Upper lobe of left lung (tissue), 6 donors: ENCODE measurements at regions not wholly inside any gene's neighbourhood (a gene's known extent, or its start where the extent isn't known, plus 50 kb on each side); places are given as distances from the start of the nearest gene placed in this dataset.
A peak's percentile ranks its signal among the peaks of the same experiment; 100 is the strongest.

Source experiments
- ATAC-seq, 2 donors: fragments of 200-7000 bp; cut with Tn5 transposase; one replicate each; pipeline ENCODE4 v1.9.1; 2022; ENCODE audit warnings: mild to moderate bottlenecking in 2 of 2, moderate library complexity in 2 of 2; ENCODE audit not compliant: low FRiP score in 2 of 2
- DNase-seq, 2 donors: peaks; one replicate each; pipeline ENCODE4 v3.0.0-alpha.2; 2019 to 2020
- H3K27ac ChIP-seq, 4 donors: fragments of 200-600 bp; sonication (generic); one replicate each; pipeline ENCODE4 v1.5.1; 2016 to 2019
- H3K27me3 ChIP-seq, 4 donors: fragments of 200-600 bp; sonication (generic); one replicate each; pipeline ENCODE4 v1.5.1; 2017 to 2019
- H3K36me3 ChIP-seq, 4 donors: fragments of 200-600 bp; sonication (generic); one replicate each; pipeline ENCODE4 v1.5.1; 2016 to 2019
- H3K4me1 ChIP-seq, 4 donors: fragments of 200-600 bp; sonication (generic); one replicate each; pipeline ENCODE4 v1.5.1; 2018 to 2019
- H3K4me3 ChIP-seq, 4 donors: fragments of 200-600 bp; sonication (generic); one replicate each; pipeline ENCODE4 v1.5.1; 2017 to 2019; ENCODE audit warnings: mild to moderate bottlenecking in 2 of 4, moderate library complexity in 1 of 4
- H3K9me3 ChIP-seq, 4 donors: fragments of 200-600 bp; sonication (generic); one replicate each; pipeline ENCODE4 v1.5.1; 2018 to 2019
- EP300 ChIP-seq, 4 donors: sonication (generic); formaldehyde crosslinking; IDR thresholded peaks; one replicate each; pipeline ENCODE4 v1.5.1; 2017; ENCODE audit warnings: antibody characterized with exemption in 4 of 4, control low read depth in 2 of 4
- POLR2A ChIP-seq, 4 donors: fragments of 450-650 bp; IDR thresholded peaks; one replicate each; pipeline ENCODE4 v1.5.1; 2016 to 2017; ENCODE audit warnings: antibody characterized with exemption in 4 of 4, mild to moderate bottlenecking in 2 of 4
- POLR2AphosphoS5 ChIP-seq, 2 donors: sonication (generic); formaldehyde crosslinking; IDR thresholded peaks; one replicate each; pipeline ENCODE4 v1.5.1; 2017; ENCODE audit warnings: antibody characterized with exemption in 2 of 2
- WGBS, 2 donors: methylation state at CpG; one replicate each; pipeline ENCODE4 v1.1.5; 2017 to 2018; 5-methylcytosine and 5-hydroxymethylcytosine counted together
- TF ChIP-seq, protein P1 (sequence below), 6 experiments: fragments of 450-650 bp in 4 of 6; fragments of 200-600 bp in 2 of 6; sonication (generic) in 2 of 6; IDR thresholded peaks; one replicate each; pipeline ENCODE4 v1.5.1; 2016 to 2019; ENCODE audit warnings: antibody characterized with exemption in 6 of 6
- donor health status: DM: no; HTN: no; CAD: no; lungs with moderate emphysema.
- donor health status: DM: no; HTN: yes; CAD: no; lungs with severe emphysema.

DNA sequence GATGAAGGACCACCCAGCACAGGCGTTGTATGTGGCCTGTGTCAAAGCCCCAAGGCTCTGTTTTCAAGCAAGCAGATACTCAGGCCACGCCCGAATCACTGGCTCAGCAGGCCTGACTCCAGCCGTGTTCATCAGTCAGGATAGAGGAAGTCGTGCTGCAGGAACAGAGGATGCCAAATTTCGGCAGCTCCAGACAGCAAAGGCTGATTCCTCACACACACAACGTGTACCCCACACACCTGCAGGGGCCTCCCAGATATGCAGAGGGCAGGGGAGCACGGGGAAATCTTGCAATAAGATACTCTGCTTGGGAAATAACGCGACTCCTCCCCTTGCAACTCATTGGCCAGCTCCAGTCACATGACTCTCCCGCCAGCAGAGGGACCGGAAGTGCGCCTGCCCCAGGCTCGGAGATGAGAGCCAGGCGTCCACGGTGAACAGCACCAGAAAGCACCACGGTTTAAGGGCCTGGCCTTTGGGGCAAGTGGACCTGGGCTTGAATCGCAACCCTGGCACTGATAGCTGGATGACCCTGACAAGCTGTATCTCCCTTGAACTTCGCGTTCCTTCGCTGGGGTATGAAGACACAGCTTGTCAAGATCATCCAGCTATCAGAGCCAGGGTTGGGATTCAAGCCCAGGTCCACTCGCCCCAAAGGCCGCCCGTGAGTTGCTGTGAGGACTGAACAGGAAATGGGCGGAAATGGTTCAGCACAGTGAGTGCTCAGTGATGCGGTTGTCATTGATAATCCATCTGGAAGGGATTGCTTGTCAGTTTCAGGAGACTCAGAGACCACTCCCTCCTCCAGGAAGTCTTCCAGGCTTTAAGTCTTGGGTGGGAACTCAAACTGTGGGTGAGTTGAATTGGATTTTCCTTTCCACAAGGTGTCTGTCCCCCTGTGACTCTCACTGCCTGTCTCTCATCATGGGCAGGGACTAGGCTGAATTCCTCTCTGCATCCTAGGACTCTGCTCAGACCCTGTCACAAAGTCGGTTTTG is 88.5 kb downstream of the MYEOV start:
- Histone ChIP-seq H3K4me3 (no peak overlapping the region), H3K9me3 (no peaks in the 10 kb centered on the region), H3K27me3 (no peaks in the 10 kb centered on the region), H3K27ac (no peak overlapping the region), H3K36me3 (no peaks in the 10 kb centered on the region), H3K4me1 (peaks cover 0 to 4% (median 1%) of the 10 kb centered on the region in 4 donors)
- whole genome bisulfite sequencing, 2 donors: 77 to 82% methylated on average over 25 to 27 of the region's 27 CpGs
- ATAC-seq (peak in 1 of 2 donors; percentile 73), DNase-seq (no peak)
- TF ChIP-seq POLR2AphosphoS5 (IDR thresholded peaks at IDR 0.05) (no peak), POLR2A (IDR thresholded peaks at IDR 0.05) (no peak), EP300 (IDR thresholded peaks at IDR 0.05) (no peak)
- TF ChIP-seq, protein P1, sequence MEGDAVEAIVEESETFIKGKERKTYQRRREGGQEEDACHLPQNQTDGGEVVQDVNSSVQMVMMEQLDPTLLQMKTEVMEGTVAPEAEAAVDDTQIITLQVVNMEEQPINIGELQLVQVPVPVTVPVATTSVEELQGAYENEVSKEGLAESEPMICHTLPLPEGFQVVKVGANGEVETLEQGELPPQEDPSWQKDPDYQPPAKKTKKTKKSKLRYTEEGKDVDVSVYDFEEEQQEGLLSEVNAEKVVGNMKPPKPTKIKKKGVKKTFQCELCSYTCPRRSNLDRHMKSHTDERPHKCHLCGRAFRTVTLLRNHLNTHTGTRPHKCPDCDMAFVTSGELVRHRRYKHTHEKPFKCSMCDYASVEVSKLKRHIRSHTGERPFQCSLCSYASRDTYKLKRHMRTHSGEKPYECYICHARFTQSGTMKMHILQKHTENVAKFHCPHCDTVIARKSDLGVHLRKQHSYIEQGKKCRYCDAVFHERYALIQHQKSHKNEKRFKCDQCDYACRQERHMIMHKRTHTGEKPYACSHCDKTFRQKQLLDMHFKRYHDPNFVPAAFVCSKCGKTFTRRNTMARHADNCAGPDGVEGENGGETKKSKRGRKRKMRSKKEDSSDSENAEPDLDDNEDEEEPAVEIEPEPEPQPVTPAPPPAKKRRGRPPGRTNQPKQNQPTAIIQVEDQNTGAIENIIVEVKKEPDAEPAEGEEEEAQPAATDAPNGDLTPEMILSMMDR (IDR thresholded peaks at IDR 0.05): no peak

DNA sequence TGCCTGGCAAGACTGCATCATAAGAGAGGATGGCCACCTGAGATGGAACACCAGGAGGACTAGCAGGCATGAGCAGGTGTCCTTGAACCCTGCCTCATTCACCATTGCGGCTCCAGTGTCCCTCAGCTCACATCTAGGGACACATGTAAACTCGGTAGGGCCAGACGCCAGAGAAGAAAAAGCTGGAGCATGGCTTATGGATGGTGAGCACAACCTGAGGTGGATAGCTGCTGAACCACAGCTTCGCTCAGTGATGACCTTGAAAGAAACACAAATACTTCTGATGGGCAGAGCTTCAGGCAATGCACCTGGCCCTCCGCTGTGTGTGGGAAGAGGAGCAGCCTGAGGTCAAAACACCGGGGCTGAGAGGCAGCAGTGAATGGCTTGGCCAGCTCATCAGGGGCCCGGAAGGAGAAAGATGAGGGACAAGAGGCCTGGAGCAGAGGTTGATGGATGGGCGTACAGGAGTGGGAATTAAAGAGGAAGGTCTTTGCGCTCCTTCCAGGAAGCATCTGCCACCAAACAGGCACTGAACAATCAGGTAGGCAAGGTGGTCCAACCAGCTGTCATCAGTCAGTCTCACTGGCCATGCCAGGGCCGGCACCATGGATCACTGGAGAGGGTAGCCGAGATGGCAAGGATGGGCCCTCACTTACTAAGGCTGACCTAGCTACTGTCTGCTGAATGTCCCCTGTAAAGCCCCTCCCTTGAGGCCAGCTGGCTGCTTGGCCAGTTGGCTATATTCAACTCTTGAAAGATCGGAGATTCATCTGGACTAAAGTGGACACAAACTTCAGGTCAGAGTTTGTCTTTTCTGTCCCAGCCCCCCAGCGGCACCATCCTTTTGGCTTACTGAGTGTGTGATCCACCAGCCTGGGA is 89.7 kb downstream of the MYEOV start:
- DNase-seq (no peak), ATAC-seq (no peak)
- WGBS, 2 donors: 94 to 95% methylated on average over 13 of the region's 13 CpGs

DNA sequence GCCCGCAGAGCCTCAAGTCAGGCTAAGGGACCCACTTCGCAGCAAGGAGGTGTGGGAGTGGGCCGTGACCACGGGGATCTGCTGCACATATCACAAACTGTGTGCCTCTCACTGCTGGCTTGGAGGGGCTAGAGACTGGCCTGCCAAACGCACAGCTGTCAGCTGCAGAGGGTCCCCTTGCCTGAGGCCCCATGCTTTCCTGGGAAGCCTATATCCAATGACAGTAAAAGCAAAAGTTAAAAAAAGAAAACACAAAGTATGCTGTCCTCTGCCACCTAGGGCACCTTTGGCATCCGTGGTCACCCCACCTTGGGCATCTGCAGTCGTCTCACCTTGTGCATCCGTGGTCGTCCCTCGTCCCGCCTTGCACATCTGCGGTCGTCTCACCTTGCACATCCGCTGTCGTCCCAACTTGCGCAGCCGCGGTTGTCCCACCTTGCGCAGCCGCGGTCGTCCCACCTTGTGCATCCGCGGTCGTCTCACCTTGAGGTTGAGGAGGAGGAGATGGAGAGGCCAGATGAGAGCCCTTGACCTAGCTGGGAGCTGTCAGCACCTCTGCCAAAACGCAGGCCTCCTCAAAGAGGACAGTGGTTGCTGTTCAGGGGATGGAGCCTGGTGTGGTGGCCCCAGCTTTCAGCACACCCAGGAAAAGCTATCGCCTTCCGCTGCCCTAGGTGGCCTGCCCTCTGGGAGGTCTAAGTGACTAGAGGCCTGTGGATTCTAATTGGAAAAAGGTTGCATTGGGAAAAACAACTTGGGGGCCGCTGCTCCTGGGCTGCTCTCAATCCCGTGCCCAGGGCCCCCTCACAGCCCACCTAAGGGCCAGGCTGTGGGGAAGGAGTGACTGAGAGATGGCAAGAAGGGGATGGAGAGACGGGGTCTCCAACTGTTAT is 90.5 kb downstream of the MYEOV start:
- Histone ChIP-seq H3K4me3 (no peak overlapping the region), H3K27ac (no peak overlapping the region), H3K4me1 (peaks cover 0 to 4% (median 1%) of the 10 kb centered on the region in 4 donors), H3K36me3 (no peaks in the 10 kb centered on the region), H3K9me3 (peaks cover 0 to 14% (median 8%) of the 10 kb centered on the region in 4 donors), H3K27me3 (no peaks in the 10 kb centered on the region)
- ATAC-seq (no peak), DNase-seq (no peak)
- TF ChIP-seq, protein P1 (IDR thresholded peaks at IDR 0.05): no peak
- TF ChIP-seq POLR2AphosphoS5 (IDR thresholded peaks at IDR 0.05) (no peak), POLR2A (IDR thresholded peaks at IDR 0.05) (no peak), EP300 (IDR thresholded peaks at IDR 0.05) (no peak)
- WGBS, 2 donors: 89 to 92% methylated on average over 25 to 31 of the region's 31 CpGs

More for the DNA sequence above, 89.7 kb downstream of the MYEOV start:
- H3K27me3 ChIP-seq: no peaks in the 10 kb centered on the region
- H3K9me3 ChIP-seq: peaks cover 0 to 11% (median 4%) of the 10 kb centered on the region in 4 donors
- no peaks in the 10 kb centered on the region for H3K36me3 ChIP-seq
- no peak overlapping the region for H3K4me3 ChIP-seq
- peaks cover 0 to 4% (median 1%) of the 10 kb centered on the region in 4 donors for H3K4me1 ChIP-seq
- H3K27ac ChIP-seq: no peak overlapping the region
- TF ChIP-seq POLR2A (IDR thresholded peaks at IDR 0.05) (no peak), POLR2AphosphoS5 (IDR thresholded peaks at IDR 0.05) (no peak), EP300 (IDR thresholded peaks at IDR 0.05) (no peak)
- TF ChIP-seq, protein P1 (IDR thresholded peaks at IDR 0.05): no peak

DNA sequence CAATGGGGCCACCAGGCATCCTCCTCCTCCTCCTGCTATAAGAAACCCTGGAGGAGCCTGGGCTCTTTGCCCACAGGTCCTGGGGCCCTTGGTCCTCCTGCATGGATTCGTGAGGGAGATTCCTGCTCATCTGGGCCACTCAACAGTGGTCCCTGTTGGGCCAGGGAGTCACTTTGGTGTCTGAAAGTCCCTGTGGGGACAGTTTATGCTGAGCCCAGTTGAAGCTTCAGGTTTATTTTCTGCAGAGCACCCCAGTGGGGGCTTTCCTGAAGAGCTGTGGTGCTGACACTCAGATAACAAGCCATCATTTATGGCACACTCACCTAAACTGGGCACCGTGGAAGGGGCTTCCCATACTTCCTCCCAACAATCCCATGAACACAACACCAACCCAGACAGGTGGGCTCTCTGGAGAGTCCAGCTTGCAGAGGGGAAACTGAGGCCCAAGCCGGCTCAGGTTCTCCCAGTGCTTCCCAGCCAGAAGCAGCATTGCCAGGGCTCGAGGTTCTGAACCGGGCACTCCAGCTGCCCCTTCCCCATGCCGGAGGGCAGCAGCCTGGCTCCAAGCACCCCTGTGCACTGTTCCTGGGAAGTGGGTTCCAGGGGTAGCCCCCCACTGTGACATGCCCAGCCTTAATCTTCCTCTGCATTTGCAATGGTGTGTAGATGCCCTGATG is 91.3 kb downstream of the MYEOV start:
- peaks cover 0 to 4% (median 1%) of the 10 kb centered on the region in 4 donors for H3K4me1 ChIP-seq
- no peak overlapping the region for H3K27ac ChIP-seq
- H3K36me3 ChIP-seq: no peaks in the 10 kb centered on the region
- peaks cover 0 to 14% (median 8%) of the 10 kb centered on the region in 4 donors for H3K9me3 ChIP-seq
- DNase-seq (no peak), ATAC-seq (no peak)
- H3K4me3 ChIP-seq: no peak overlapping the region
- 96 to 100% methylated on average over 1 to 6 of the region's 6 CpGs for WGBS, 2 donors
- TF ChIP-seq, protein P1 (IDR thresholded peaks at IDR 0.05): no peak
- TF ChIP-seq POLR2A (IDR thresholded peaks at IDR 0.05) (no peak), POLR2AphosphoS5 (IDR thresholded peaks at IDR 0.05) (no peak), EP300 (IDR thresholded peaks at IDR 0.05) (no peak)
- H3K27me3 ChIP-seq: no peaks in the 10 kb centered on the region
